Keratinocyte (primary cell): ENCODE measurements at regions not wholly inside any gene's neighbourhood (a gene's known extent, or its start where the extent isn't known, plus 50 kb on each side); places are given as distances from the start of the nearest gene placed in this dataset.

Experiments
- EZH2 ChIP-seq: IDR thresholded peaks from one replicate; pipeline ENCODE4 v1.6.1; 2012; ENCODE audit warnings: inconsistent platforms, mild to moderate bottlenecking, low read length, moderate library complexity
- TF ChIP-seq, protein P1 (sequence below), 3 experiments: IDR thresholded peaks in 1 of 3; conservative IDR thresholded peaks in 1 of 3; optimal IDR thresholded peaks in 1 of 3; 2 replicates in 2 of 3; 3 replicates in 1 of 3; pipeline versions ENCODE3 to v1.5.1; 2011; ENCODE audit warnings: low read length in 3 of 3, mild to moderate bottlenecking in 3 of 3, moderate library complexity in 2 of 3, control low read depth in 1 of 3, inconsistent platforms in 1 of 3; ENCODE audit not compliant: insufficient read depth in 2 of 3; ENCODE audit errors: extremely low read depth in 1 of 3

- TF ChIP-seq, protein P1, sequence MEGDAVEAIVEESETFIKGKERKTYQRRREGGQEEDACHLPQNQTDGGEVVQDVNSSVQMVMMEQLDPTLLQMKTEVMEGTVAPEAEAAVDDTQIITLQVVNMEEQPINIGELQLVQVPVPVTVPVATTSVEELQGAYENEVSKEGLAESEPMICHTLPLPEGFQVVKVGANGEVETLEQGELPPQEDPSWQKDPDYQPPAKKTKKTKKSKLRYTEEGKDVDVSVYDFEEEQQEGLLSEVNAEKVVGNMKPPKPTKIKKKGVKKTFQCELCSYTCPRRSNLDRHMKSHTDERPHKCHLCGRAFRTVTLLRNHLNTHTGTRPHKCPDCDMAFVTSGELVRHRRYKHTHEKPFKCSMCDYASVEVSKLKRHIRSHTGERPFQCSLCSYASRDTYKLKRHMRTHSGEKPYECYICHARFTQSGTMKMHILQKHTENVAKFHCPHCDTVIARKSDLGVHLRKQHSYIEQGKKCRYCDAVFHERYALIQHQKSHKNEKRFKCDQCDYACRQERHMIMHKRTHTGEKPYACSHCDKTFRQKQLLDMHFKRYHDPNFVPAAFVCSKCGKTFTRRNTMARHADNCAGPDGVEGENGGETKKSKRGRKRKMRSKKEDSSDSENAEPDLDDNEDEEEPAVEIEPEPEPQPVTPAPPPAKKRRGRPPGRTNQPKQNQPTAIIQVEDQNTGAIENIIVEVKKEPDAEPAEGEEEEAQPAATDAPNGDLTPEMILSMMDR (optimal IDR thresholded peaks at IDR 0.05 in 1 of 3, IDR thresholded peaks at IDR 0.05 in 1 of 3, conservative IDR thresholded peaks at IDR 0.05 in 1 of 3; ENCODE audit: extremely low read depth in 1 of 3, insufficient read depth in 2 of 3, low read length in 3 of 3), result no peak
- TF ChIP-seq EZH2, result no peak
Measured at GRCh38 chr21:16624479-16625118, 888.2 kb upstream of the CXADR start.
